A673 (cell line): ENCODE measurements at regions not wholly inside any gene's neighbourhood (a gene's known extent, or its start where the extent isn't known, plus 50 kb on each side); places are given as distances from the start of the nearest gene placed in this dataset.

ENCODE experiments used
- BruUV-seq: library from RNA; stranded (reverse); fragments of 400-500 nt; replicated peaks from 2 replicates; lab custom pipeline; 2021; lab: Mats Ljungman, UMichigan
- CTCF ChIA-PET: fragments of 300-600 bp; sonication (Branson Sonifier 250); formaldehyde crosslinking; loops from one replicate; lab custom pipeline; 2022; ENCODE audit warnings: antibody characterized with exemption; lab: Charles Lee
- POLR2A ChIA-PET: fragments of 300-600 bp; sonication (Branson Sonifier 250); formaldehyde crosslinking; loops from one replicate; lab custom pipeline; 2022; ENCODE audit warnings: antibody characterized with exemption; ENCODE audit not compliant: low non-redundant PET; lab: Charles Lee
- DNase-seq: peaks from one replicate; pipeline ENCODE4 v3.0.0-alpha.2; 2015; ENCODE audit warnings: low spot score
- H3K27ac ChIP-seq: fragments of 200-600 bp; sonication (generic); 2 replicates; pipeline ENCODE4 v1.5.1; 2016; ENCODE audit warnings: mixed run types, low read depth, mild to moderate bottlenecking, mixed read lengths, antibody characterized with exemption, low read length; ENCODE audit not compliant: poor library complexity, severe bottlenecking
- H3K27me3 ChIP-seq: fragments of 200-600 bp; sonication (generic); replicated peaks from 2 replicates; pipeline ENCODE4 v1.6.1; 2017; ENCODE audit warnings: mixed run types, low read depth, mild to moderate bottlenecking, mixed read lengths, antibody characterized with exemption, low read length; ENCODE audit not compliant: insufficient read depth, poor library complexity
- H3K36me3 ChIP-seq: fragments of 200-600 bp; sonication (generic); 2 replicates; pipeline ENCODE4 v1.6.1; 2016; ENCODE audit warnings: mixed run types, mild to moderate bottlenecking, mixed read lengths, antibody characterized with exemption, low read length; ENCODE audit not compliant: insufficient read depth, poor library complexity, severe bottlenecking
- H3K4me1 ChIP-seq: fragments of 200-600 bp; sonication (generic); 2 replicates; pipeline ENCODE4 v1.6.1; 2017; ENCODE audit warnings: mixed run types, mild to moderate bottlenecking, mixed read lengths, antibody characterized with exemption, low read length; ENCODE audit not compliant: insufficient read depth, poor library complexity, severe bottlenecking
- H3K4me3 ChIP-seq: fragments of 200-600 bp; sonication (generic); 2 replicates; pipeline ENCODE4 v1.5.1; 2016; ENCODE audit warnings: low read depth, mixed run types, mild to moderate bottlenecking, mixed read lengths, low read length; ENCODE audit not compliant: poor library complexity, severe bottlenecking
- H3K9me3 ChIP-seq: fragments of 200-600 bp; sonication (generic); 2 replicates; pipeline ENCODE4 v1.6.1; 2016; ENCODE audit warnings: mixed run types, low read depth, mild to moderate bottlenecking, mixed read lengths, antibody characterized with exemption, low read length; ENCODE audit not compliant: poor library complexity, severe bottlenecking
- CTCF ChIP-seq: fragments of 300-800, 200-600 bp; sonication (generic); conservative IDR thresholded peaks from 2 replicates; pipeline ENCODE4 v1.5.1; 2017; ENCODE audit warnings: low read depth, mild to moderate bottlenecking, antibody characterized with exemption, low read length, moderate library complexity, mixed read lengths
- EZH2 ChIP-seq: fragments of 200-600 bp; sonication (generic); IDR thresholded peaks from 2 replicates; pipeline ENCODE4 v1.6.1; 2017; ENCODE audit warnings: borderline replicate concordance, low read depth, mild to moderate bottlenecking, mixed read lengths, antibody characterized with exemption, low read length; ENCODE audit not compliant: poor library complexity, severe bottlenecking
- intact Hi-C: fragments of 100-400 bp; cut with micrococcal nuclease; formaldehyde crosslinking; loops from one replicate; pipeline ENCODE4 v1.10.0; 2022; ENCODE audit not compliant: unreplicated experiment

- no peak overlapping the region for H3K4me3 ChIP-seq
- intact Hi-C loops, result no loop called here
- no peaks in the 10 kb centered on the region for H3K9me3 ChIP-seq
- no peak for DNase-seq
- H3K27ac ChIP-seq, result no peak overlapping the region
- POLR2A ChIA-PET, result no interaction called here
- CTCF ChIA-PET, result no interaction called here
- H3K27me3 ChIP-seq, result no peaks in the 10 kb centered on the region
- H3K36me3 ChIP-seq, result no peaks in the 10 kb centered on the region
- no TSS peak for BruUV-seq
- TF ChIP-seq CTCF (no peak), EZH2 (no peak)
- no peaks in the 10 kb centered on the region for H3K4me1 ChIP-seq
Measured at GRCh38 chr16:59373632-59374031, 639.5 kb upstream of the GOT2 start.

GRCh38 chr16:59370717-59371116 is 636.6 kb upstream of the GOT2 start:
- Histone ChIP-seq H3K4me1 (no peaks in the 10 kb centered on the region), H3K4me3 (no peak overlapping the region), H3K36me3 (no peaks in the 10 kb centered on the region), H3K27me3 (no peaks in the 10 kb centered on the region), H3K9me3 (no peaks in the 10 kb centered on the region), H3K27ac (no peak overlapping the region)
- ChIA-PET CTCF (no interaction called here), POLR2A (no interaction called here)
- no TSS peak for BruUV-seq
- no peak for TF ChIP-seq CTCF
- TF ChIP-seq EZH2, result no peak
- intact Hi-C loops, result no loop called here
- DNase-seq, result no peak

GRCh38 chr16:59369523-59369922 is 635.4 kb upstream of the GOT2 start:
- Histone ChIP-seq H3K4me3 (no peak overlapping the region), H3K36me3 (no peaks in the 10 kb centered on the region), H3K4me1 (no peaks in the 10 kb centered on the region), H3K27ac (no peak overlapping the region), H3K27me3 (no peaks in the 10 kb centered on the region), H3K9me3 (no peaks in the 10 kb centered on the region)
- TF ChIP-seq CTCF, result no peak
- no peak for TF ChIP-seq EZH2
- POLR2A ChIA-PET, result no interaction called here
- CTCF ChIA-PET, result no interaction called here
- no peak for DNase-seq
- intact Hi-C loops, result no loop called here
- BruUV-seq, result no TSS peak
